Epidermal melanocyte (primary cell): ENCODE measurements at regions not wholly inside any gene's neighbourhood (a gene's known extent, or its start where the extent isn't known, plus 50 kb on each side); places are given as distances from the start of the nearest gene placed in this dataset.

Source experiments
- DNase-seq: peaks from one replicate; pipeline ENCODE4 v3.0.0; 2011; ENCODE audit warnings: low spot score; ENCODE audit not compliant: insufficient read length

DNA sequence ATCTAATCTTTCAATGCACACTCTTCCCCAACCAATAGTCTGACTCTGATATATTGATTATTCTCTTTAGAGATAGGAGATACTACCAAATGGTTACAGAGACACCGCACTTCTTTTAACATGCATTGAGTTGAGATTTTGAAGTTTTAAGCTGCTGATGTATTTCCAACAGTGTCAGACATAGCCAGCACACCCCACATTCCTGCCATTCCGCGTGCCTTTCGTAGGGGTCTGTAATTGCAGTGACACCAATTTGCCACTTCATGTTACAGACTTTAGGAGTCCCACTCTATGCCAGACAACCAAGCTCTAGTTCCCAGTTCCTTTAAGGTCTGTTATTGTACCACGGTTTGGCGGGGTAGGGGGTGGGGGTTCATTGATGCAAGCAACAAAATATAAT lies 618.2 kb upstream of the FRG1 start:
- DNase-seq: no peak

- DNase-seq: peak; percentile 25
Observed at GRCh38 chr4:189341881-189342280, 598.8 kb upstream of the FRG1 start.

GRCh38 chr4:189355590-189355989 lies 585.1 kb upstream of the FRG1 start:
- DNase-seq: no peak

DNA sequence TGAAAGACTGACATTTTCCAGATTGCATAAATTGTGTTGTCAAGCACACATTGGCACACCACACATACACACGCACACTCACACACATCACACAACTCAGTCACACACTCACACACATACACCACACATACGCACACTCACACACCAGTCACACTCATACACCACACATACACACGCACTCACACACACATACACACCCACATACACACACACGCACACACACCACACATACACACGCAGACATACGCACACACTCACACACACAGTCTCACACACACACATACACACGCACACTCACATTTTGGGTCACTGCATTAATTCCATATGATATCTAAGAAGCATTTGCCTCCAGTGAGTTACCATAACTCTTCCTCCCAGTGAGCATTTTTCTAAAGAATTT lies 578.3 kb upstream of the FRG1 start:
- no peak for DNase-seq

DNA sequence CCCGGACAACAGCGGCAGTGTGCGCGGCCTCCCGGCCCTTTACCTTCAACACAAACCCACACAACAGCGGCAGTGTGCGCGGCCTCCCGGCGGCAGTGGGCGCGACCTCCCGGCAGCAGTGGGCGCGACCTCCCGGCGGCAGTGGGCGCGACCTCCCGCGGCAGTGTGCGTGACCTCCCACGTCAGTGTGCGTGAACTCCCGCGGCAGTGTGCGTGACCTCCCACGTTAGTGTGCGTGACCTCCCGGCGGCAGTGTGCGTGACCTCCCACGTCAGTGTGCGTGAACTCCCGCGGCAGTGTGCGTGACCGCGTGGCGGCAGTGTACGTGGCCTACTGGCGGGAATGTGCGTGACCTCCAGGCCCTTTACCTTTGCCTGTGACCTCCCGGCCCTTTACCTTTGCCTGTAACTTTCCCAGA lies 576.6 kb upstream of the FRG1 start:
- DNase-seq: no peak

GRCh38 chr4:189365451-189365850 lies 575.2 kb upstream of the FRG1 start:
- DNase-seq: no peak

GRCh38 chr4:189367832-189368231 lies 572.8 kb upstream of the FRG1 start:
- no peak for DNase-seq

DNA sequence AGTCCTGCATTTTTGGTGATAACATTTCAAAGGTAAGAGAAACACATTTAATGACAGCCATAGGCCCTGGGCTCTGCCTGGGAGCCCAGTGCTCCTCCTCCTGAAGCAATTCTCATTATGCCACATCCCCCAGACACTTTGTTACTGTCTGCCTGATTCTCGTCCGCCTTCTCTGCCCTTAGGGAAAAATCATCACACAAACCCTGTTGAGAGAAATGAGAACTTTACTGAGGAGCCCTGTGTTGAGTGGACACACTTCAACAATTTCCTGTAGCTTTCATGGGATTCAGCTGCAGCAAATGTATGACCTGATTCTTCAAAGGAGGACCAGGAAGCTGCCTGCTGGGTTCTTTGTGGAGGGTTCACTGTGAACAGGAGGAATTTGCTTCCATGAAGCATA lies 566.5 kb upstream of the FRG1 start:
- DNase-seq: no peak

- DNase-seq: no peak
Observed at GRCh38 chr4:189376901-189377300, 563.8 kb upstream of the FRG1 start.

DNA sequence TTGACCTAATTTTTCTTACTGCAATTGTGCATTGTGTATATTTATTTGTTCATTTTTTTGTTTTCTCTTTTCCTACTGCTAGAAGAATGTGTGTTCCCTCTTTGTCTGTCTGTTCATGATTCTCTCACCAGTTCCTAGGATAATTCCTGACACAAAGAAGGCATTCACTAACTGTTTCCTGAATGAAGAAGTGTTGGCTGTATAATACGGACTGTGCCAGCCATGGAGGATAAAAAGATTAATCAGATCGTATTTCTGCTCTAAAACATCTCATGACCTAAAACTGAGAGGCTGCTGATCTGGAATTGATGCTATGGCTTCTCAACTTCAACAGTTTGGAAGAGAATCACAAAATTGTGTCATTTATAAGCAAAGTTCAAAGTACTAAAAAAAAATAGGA lies 563.1 kb upstream of the FRG1 start:
- DNase-seq: peak; percentile 43

DNA sequence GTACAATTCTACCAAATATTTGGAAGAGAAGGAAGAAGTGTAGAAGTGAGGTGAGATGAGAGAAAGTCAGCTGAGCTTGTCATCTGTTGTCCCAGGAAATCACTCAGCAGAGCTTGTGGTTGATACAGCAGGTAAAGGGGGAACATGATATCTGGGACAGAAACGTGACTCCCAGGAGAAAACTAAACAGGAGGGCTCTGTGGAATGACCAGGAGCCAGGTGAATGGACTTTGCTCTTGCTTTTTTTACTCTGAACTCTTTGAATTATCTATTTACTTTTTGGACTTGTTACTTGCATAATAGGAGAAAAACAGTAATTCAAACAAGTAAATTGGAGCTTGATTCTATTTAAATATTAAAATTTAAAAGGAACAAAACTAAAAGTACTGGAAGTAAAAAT lies 555.6 kb upstream of the FRG1 start:
- DNase-seq: no peak

- no peak for DNase-seq
Observed at GRCh38 chr4:189385579-189385978, 555.1 kb upstream of the FRG1 start.

- no peak for DNase-seq
Observed at GRCh38 chr4:189396435-189396834, 544.2 kb upstream of the FRG1 start.

DNA sequence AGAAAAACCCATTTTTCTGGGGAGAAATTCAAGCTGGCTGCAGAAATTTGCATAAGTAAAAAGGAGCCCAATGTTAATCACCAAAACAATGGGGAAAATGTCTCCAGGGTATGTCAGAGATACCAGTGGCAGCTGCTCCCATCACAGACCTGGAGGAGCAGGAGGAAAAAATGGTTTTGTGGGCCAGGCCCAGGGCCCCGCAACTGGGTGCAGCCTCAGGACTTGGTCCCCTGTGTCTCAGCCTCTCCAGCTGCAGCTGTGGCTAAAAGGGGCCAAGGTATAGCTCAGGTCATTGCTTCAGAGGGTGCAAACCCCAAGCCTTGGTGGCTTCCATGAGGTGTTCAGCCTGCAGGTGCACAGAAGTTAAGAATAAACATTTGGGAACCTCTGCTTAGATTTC lies 536.4 kb upstream of the FRG1 start:
- DNase-seq: no peak

GRCh38 chr4:189409158-189409557 lies 531.5 kb upstream of the FRG1 start:
- DNase-seq: no peak

- no peak for DNase-seq
Observed at GRCh38 chr4:189414021-189414420, 526.7 kb upstream of the FRG1 start.

- no peak for DNase-seq
Observed at GRCh38 chr4:189420572-189420971, 520.1 kb upstream of the FRG1 start.

- no peak for DNase-seq
Observed at GRCh38 chr4:189436207-189436606, 504.5 kb upstream of the FRG1 start.

- DNase-seq: no peak
Observed at GRCh38 chr4:189440716-189441115, 500.0 kb upstream of the FRG1 start.

DNA sequence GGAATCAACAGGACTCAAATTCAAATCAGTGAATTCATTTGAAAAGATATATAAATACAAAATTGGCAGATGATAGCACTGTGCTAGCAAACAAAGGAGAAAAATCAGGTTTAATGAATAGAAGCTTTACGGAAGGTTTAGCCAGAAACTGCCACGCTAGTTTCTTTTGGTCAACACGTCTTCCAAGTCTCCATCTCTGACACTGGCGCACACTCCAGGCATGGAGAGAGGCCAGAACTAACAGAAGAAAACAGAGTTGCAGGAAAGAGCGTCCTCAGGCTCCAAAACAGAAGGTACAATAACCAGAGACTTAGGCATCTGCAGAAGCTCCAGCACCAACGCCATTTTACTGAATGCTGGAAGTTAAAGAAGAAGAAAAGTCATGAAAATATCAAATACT lies 497.3 kb upstream of the FRG1 start:
- DNase-seq: no peak

GRCh38 chr4:189445613-189446012 lies 495.1 kb upstream of the FRG1 start:
- no peak for DNase-seq

- no peak for DNase-seq
Observed at GRCh38 chr4:189463734-189464133, 476.9 kb upstream of the FRG1 start.

DNA sequence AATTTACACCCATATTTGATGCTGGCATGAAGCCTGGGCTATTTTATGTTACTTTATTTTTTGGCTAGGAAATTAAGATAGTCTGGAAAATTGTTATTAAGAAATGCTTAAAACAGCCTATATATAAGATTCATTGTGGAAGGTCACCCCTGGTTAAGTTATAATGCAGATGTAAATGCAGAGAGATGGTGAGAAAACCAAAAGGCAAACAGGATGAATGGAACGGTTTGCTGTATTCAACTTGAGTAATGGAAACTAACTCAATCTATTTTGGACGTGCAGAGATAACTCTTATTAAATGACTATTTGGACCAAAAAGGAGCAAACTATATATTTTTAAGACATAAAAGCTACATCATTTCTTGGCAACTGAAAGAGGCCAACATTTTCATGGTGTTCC lies 446.3 kb upstream of the FRG1 start:
- no peak for DNase-seq

- DNase-seq: no peak
Observed at GRCh38 chr4:189497516-189497915, 443.2 kb upstream of the FRG1 start.
